LNCaP clone FGC (cell line): ENCODE measurements at regions not wholly inside any gene's neighbourhood (a gene's known extent, or its start where the extent isn't known, plus 50 kb on each side); places are given as distances from the start of the nearest gene placed in this dataset.
A peak's percentile ranks its signal among the peaks of the same experiment; 100 is the strongest.

Experiments
- DNase-seq: peaks from one replicate; pipeline ENCODE4 v3.0.0-alpha.2; 2011; ENCODE audit warnings: low read depth
- H3K4me3 ChIP-seq: 2 replicates; pipeline ENCODE4 v1.5.1; 2011; ENCODE audit warnings: mild to moderate bottlenecking, low read depth, low read length, control low read depth
- CTCF ChIP-seq: IDR thresholded peaks from 2 replicates; pipeline ENCODE4 v1.5.1; 2012; ENCODE audit warnings: mild to moderate bottlenecking; ENCODE audit not compliant: control insufficient read depth, insufficient read depth; ENCODE audit errors: extremely low read depth

- TF ChIP-seq CTCF = peak; percentile 39; the same call in 1 of the 2 replicates
- H3K4me3 ChIP-seq = no peak overlapping the region
- DNase-seq = no peak
Observed at GRCh38 chr20:33915726-33916331, 77.9 kb upstream of the RALY start.

GRCh38 chr20:33916768-33917167, 76.9 kb upstream of the RALY start:
- no peak overlapping the region for H3K4me3 ChIP-seq
- DNase-seq = no peak
- no peak for TF ChIP-seq CTCF

GRCh38 chr20:33917831-33918525, 75.7 kb upstream of the RALY start:
- no peak for TF ChIP-seq CTCF
- no peak overlapping the region for H3K4me3 ChIP-seq
- no peak for DNase-seq

GRCh38 chr20:33918662-33919061, 75.0 kb upstream of the RALY start:
- no peak for TF ChIP-seq CTCF
- DNase-seq = no peak
- no peak overlapping the region for H3K4me3 ChIP-seq

GRCh38 chr20:33919653-33920052, 74.1 kb upstream of the RALY start:
- no peak overlapping the region for H3K4me3 ChIP-seq
- DNase-seq = no peak
- no peak for TF ChIP-seq CTCF

GRCh38 chr20:33922224-33922623, 71.5 kb upstream of the RALY start:
- no peak for DNase-seq
- H3K4me3 ChIP-seq = no peak overlapping the region
- no peak for TF ChIP-seq CTCF

GRCh38 chr20:33923740-33924139, 70.0 kb upstream of the RALY start:
- H3K4me3 ChIP-seq = no peak overlapping the region
- DNase-seq = no peak
- TF ChIP-seq CTCF = no peak
